ENCODE measurements at regions not wholly inside any gene's neighbourhood (a gene's known extent, or its start where the extent isn't known, plus 50 kb on each side); places are given as distances from the start of the nearest gene placed in this dataset.

GRCh38 chr4:166363198-166363597 is 490.2 kb downstream of the TLL1 start:
- no peak for TF ChIP-seq CTCF (IDR thresholded peaks at IDR 0.05; ENCODE audit: insufficient read depth, low read length)
- no peak for TF ChIP-seq POLR2AphosphoS5 (IDR thresholded peaks at IDR 0.05; ENCODE audit: low read depth)

Measured in HL-60 (cell line).